GM21723 (cell line): ENCODE measurements at regions not wholly inside any gene's neighbourhood (a gene's known extent, or its start where the extent isn't known, plus 50 kb on each side); places are given as distances from the start of the nearest gene placed in this dataset.

Experiments
- ATAC-seq: cut with Tn5 transposase; IDR thresholded peaks from one replicate; pipeline ENCODE4 v1.9.1; 2021; ENCODE audit warnings: mild to moderate bottlenecking, moderate library complexity; ENCODE audit not compliant: unreplicated experiment

DNA sequence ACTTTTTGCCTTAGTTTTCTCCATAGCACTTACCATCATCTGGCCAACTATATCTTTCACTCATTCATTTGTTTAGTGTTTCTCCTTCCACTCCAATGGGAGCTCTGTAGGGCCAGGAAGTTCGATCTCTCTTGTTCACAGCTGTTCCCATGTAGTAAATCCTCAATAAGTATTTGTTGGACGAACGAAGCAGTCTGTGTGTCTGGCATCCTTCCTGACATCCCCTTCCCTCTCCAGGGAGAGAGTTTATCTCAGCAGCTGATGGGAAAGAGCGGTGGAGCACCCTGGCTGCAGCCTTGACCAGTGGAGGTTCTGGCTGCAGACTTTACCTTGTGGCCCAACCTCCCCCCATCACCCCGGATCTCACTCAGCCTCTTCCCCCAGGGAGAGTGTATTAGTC lies 141.7 kb downstream of the CHST1 start:
- ATAC-seq = no peak

- ATAC-seq = no peak
These were observed 146.4 kb downstream of the CHST1 start for GRCh38 chr11:45518833-45519535.

DNA sequence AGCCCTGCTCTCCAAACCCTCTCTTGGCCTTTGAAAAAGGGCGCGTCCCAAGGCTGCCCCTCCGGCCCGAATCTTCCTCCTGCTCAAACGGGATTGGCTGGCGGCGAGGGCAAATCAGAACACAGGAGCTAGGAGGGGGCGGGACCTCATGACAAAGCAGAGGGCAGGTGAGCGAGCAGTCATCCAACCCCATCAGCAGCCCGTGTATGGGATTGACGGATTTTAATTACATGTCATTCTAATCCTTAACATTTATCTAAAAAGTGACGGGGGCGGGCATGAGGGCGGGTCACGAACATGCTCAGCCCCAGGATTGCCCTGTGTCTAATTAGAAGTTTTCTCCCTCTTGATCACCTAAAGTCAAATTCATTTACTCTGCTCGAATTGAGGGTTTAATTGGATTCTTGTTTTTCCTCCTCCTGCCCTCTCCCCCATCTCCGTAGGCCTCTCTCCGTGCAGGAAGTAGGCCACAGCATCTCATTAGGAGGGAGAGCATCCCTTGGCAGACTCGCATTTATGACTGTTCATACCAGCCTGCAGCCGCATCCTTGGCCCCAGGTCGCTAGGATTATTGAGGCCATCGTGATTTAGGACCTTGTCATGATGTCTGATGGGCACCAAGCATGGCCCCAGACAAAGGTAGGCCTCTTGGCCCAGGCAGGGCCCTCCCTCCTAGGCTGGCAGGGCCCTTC lies 147.1 kb downstream of the CHST1 start:
- ATAC-seq = no peak

GRCh38 chr11:45517171-45517770 lies 148.2 kb downstream of the CHST1 start:
- no peak for ATAC-seq

DNA sequence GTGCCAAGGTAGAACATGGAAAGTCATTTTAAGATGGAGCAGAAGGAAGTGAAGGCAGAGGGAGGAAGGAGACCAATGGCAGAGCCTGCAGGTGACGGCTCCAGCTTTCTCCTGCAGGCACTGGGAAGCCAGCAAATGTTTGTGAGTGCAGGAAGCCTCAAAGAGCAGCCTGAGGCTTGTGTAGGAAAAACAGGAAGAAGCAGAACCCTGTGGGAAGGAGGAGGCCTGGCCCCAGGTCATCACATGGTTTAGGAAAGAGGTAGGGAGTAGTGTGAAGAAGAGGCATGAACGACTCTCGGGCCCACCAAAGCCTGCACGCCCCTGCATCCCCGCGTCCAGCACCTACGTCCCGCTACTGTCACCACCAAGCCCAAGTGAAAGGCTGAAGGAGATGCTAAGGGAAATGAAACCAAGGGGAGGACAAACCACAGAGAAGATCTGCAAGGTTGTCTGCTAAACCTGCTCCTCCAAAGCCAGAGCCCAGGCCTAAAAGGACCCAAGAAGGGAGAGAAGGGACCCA lies 151.5 kb downstream of the CHST1 start:
- ATAC-seq = no peak

DNA sequence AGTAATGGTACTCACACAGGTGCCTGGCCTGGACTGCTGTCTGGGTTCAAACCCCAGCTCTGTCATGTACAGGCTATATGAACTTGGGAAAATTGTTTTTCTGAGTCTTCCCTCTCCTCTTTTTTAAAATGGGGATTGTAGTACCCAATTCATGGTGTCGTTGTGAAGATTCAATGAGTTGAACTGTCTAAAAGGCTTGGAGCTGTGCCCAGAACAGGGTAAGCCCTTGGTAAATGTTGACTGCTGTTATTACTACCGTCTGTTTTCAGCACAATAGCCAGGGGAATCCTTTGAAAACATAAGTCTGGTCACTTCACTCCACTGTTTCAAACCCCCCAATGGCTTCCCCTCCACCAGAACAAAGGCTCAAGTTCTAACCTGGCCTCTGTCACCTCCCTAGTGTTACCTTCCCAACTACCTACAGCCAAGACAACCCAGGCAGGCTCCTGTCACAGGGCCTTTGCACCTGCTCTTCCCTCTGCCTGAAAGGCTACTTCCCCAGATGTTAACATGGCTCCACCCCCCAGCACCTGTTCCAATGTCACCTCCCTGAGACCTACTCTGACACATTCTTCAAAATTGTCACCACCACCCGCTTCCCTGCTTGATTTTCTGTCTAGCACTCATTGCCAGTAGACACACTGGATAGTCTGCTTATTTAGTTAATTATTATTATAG lies 152.8 kb downstream of the CHST1 start:
- ATAC-seq = no peak

DNA sequence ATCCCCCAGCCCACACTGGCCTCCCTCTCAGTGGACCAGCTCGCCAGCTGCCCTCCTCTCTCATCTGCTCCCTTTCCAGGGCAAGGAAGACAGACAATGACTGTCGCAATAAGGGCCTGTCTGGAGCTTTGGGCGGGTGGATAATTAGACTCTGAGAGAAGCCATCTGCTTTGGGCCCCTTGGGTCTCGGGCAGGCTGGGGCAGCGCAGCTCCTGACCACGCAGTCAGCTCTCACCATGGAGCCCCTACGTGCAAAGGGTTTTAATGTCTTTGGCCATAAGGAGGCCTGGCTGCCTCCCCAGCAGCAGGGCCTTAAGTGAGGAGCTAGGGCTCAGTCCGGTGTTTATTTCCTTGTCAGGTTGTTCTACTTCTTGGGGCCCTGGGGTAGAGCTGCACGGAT lies 153.9 kb downstream of the CHST1 start:
- no peak for ATAC-seq

DNA sequence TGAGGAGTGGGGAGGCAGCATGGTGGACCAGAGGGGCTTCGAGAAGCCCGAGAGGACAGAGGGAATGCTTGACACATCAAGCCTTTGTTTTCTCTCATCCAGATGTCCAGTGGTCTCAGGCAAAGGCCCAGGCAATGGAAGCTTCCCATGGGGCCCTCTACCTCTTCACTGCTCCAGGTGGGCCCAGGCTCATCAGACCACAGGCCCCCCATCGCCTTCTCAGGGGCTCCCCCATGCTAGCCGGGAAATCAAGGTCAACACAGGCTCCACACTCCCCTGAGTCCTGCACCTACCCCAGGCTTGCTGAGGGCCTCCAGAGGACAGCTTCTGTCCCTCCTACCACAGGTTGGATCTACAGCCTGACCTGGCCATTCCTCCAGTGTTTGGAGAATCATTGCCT lies 157.5 kb downstream of the CHST1 start:
- no peak for ATAC-seq

GRCh38 chr11:45503311-45503710 lies 162.1 kb downstream of the CHST1 start:
- ATAC-seq = no peak

GRCh38 chr11:45502226-45502545 lies 163.2 kb downstream of the CHST1 start:
- no peak for ATAC-seq

DNA sequence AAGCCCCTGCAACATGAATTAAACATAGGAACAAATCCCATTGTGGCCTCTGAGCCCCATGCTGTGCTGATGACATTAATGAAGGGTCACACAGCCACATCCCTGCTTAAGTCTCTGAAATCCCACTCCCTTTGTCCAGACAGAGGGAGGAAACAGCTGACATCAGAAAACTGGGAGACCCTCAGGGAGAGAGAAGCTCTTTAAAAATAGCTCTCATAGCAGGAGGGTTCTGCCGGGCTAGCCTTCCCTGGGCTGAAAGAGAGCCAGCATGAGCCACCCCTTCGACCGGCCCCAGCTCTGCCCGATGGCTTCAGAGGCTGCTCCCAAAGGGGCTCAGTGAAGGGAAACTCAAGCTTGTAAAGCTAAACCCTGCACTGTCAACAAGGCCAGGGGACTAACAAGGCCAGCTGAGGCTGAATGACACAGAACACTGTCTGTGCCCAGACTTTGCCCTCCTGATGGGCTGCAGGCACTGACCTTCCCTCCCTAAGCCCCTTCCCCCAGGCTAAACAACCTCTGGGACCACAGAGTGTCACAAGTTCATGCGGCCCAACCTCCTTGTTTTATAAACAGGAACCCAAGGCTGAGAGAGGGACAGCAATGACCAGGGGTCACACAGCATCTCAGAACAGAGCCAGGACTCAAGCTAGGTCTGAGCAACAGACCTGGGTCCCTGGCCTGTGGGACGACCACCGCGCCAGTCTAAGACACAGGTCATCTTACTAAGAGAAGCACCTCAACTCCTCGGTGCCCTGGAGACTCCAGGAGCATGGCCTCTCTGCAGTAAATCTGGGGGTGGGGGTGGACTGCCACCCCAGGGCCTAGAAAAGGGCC lies 163.8 kb downstream of the CHST1 start:
- no peak for ATAC-seq

GRCh38 chr11:45500451-45500850 lies 165.0 kb downstream of the CHST1 start:
- no peak for ATAC-seq

GRCh38 chr11:45494738-45495137 lies 170.7 kb downstream of the CHST1 start:
- ATAC-seq = no peak

DNA sequence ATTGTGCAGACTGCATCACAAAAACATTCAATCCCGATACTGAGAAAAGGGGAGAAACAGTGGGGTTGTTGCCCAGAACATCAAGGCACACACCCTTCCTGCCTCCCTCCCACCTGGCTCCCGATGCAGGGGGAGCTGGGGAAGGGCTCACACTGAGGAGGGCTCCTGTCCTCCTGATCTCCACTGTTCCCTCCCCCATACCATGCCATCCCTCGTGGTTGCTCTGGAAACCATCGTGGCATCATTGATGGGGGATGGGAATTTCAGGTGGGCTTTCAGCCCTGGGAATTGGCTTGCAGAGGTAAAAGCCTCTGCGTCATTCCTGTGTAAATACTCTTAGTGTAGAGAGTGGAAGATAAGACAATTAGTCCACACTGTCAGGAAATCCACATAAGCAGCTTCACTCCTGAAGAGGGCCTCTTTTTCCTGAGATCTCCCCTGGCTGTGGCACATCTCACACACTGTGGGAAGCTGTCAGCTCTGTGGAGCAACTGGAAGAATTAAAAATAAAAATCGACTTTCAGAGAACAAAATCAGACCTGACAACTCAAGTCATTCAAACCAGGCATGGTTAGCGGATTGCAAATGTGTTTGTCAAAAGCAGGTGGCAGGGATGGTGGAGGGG lies 176.0 kb downstream of the CHST1 start:
- ATAC-seq = no peak

GRCh38 chr11:45486461-45486860 lies 179.0 kb downstream of the CHST1 start:
- no peak for ATAC-seq

GRCh38 chr11:45485070-45485707 lies 180.2 kb downstream of the CHST1 start:
- ATAC-seq = no peak

- ATAC-seq = no peak
These were observed 181.0 kb downstream of the CHST1 start for GRCh38 chr11:45484326-45484883.

GRCh38 chr11:45483416-45483815 lies 182.0 kb downstream of the CHST1 start:
- ATAC-seq = no peak

- no peak for ATAC-seq
These were observed 183.1 kb downstream of the CHST1 start for GRCh38 chr11:45482331-45482730.

DNA sequence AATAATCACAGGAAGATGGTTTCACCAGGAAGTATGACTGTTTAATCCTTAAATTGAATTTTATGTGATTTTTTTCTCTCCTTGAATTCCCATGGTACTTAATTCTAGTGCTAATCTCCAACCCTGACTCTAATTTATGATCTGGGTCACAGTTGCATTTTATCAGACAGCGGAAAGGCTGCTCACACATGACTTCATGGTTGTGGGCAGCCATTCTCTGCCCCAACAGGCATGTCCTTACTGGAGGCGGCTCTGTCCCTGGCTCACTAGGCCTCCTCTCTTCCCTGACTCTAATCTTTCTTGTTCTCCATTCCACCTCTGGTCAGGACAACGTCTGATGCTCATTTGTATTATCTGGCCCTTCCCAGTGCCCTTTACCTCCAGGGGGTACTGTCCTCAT lies 184.4 kb downstream of the CHST1 start:
- no peak for ATAC-seq
